ENCODE measurements at regions not wholly inside any gene's neighbourhood (a gene's known extent, or its start where the extent isn't known, plus 50 kb on each side); places are given as distances from the start of the nearest gene placed in this dataset.
"Not testable (repeated sequence)": the region's sequence is repeated elsewhere in the genome, so short reads cannot be mapped to it uniquely, and the experiment has no call there.

DNA sequence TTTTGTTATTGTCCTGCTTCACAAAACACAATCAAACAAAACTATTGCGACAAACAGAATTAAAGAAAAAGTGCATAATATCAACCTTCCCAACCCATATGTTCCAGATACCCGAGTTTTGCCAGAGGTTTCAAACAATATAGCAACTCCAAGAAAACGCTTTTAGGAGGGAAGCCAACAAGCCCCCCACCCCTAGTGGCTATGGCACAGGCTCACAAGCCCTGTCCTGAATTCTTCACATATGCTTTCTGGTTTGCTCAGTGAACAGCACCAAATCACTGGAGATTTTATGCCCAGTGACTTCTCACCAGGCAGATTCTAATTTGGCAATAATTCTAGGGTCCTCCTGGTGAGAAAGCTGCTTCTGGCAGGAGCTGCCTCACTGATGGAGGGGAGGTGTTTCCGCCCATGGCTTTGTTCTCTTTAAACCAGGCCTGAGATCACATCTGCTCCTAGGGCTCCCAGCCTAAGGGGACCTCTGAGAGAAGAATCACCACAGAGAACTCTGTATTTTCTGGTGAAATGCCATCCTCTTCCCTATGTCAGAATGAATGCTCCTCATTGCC lies 1982.4 kb downstream of the EFNA5 start:
- no peak for DNase-seq (ENCODE audit: low spot score)

DNA sequence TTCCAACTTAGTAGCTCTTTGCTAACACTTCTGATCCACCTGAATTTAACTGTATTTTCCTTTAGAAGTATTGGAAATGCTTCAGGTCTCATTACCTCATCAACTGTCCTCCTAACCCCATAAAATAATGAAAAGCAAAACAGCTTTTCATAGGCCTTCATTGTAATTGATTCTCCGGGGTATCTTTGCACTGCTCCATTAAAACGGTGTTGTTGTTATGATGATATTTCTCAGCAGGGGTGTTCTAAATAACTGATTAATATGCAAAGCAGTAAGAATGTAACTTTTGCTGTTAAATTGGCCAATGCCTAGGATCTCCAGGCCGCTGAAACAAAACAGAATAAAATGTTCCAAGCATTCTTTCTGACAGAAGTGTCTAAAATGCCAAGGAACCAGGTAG lies 1983.2 kb downstream of the EFNA5 start:
- no peak for DNase-seq (ENCODE audit: low spot score)

DNA sequence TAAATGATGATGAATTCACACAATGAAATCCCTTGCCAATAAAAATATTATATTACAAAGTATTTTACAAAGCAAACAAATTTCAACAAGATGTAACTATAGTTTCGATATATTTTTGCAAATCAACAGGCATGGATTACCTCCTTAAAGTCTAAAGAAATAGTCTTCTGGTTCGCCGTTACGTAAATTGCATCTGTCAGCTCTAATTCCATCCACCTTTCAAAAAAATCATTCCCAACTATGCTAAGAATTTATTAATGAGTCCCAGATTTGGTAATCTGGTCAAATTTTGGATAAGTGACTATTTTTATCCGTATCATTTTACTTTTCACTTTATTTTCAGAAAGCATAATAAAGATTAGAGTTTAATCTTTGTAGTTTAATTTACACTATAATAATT lies 1984.9 kb downstream of the EFNA5 start:
- no peak for DNase-seq (ENCODE audit: low spot score)

DNA sequence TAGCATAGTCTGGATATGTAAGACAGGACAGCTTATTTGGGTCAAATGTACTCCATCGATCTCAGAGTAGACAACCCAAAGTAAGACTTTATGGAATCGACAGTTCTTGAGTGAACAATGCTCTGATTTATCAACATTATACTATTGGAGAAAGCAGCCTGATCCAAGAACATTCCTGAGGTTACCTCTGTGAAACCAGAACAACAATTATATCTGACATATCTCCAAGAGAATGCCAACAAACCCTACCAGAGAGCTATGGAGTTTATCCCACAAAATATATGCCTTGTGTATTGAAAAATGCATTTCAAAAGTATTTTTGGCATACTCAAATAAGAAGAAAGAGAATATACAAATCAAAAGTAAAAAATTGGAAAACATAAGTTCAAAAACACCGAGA lies 1985.9 kb downstream of the EFNA5 start:
- DNase-seq (ENCODE audit: low spot score), result no peak

DNA sequence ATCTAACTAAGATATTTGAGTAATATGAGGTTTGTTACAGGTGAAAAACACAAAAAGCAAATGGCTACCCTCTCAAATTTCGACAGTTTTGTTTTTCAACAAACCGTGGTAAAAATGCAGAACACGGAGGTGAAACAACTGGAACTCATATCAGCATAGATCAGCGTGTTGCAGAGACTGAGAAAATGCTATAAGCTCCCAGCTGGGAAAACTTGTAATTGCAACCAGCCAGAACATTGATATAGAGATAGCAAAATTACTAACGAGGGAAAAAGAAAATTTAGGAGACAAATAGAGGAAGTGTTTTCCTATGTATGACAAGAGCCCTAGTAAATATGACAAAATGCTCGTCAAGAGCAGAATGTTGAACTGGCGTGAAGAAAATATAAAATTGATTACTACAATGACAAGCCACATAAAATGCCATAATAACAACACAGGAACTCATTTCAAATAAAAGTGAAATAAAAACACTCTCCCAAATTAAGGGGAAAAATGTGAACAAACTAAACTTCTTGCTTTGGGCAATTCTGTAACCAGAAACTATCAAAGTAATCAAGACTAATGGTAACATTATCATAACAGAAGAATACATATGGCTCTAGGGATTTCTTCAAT lies 1989.8 kb downstream of the EFNA5 start:
- no peak for DNase-seq (ENCODE audit: low spot score)

DNA sequence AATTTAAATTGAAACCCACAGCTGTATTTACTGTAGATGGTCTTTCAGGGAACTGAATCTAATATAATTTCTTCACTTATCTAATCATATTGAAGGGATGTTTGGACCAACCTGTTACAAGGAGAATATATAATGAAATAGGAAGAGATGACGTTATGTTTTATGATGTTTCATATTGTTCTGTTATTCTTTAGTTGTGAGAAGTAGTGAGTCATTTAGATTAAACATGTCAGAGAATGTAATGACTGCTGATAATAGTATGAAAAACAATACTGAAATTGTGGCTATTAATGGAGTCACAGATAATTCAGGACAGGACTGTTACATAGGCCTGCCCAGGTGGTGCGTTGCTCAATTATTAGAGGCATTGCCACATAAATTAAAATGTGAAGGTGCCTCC lies 1993.4 kb downstream of the EFNA5 start:
- DNase-seq (ENCODE audit: low spot score), result no peak

DNA sequence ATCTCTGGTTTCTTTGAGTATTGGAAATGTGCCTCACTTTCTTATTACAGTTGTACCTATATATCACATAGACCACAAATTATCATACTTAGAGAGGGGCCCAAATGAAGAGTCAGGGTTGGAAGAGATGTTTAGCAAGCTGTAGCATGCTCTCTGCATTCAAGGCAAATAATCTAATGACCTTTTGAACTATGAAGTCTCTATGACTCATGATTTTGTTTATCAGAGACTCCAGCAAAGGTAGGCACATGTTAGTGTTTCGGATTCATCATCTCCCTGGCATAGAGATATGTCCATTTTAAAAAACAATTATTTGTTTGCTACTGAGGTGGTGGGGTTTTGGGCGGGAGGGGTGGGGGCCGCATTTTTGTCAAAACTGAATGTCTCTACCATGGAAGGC lies 2000.1 kb downstream of the EFNA5 start:
- DNase-seq (ENCODE audit: low spot score), result no peak

DNA sequence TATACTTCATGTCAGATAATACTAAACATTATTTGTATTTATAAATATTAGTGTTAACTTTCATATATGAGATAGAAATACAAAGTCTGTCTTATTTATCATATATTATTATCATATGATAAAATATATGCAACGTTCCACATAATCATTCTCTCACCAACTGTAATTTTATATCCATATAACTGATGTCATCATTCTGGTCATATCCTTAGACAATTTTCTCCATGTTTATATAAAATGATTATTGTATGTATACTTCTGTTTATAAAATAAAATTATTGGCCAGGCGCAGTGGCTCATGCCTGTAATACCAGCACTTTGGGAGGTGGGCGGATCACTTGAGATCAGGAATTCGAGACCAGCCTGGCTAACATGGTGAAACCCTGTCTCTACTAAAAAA lies 2007.1 kb downstream of the EFNA5 start:
- DNase-seq (ENCODE audit: low spot score), result no peak

DNA sequence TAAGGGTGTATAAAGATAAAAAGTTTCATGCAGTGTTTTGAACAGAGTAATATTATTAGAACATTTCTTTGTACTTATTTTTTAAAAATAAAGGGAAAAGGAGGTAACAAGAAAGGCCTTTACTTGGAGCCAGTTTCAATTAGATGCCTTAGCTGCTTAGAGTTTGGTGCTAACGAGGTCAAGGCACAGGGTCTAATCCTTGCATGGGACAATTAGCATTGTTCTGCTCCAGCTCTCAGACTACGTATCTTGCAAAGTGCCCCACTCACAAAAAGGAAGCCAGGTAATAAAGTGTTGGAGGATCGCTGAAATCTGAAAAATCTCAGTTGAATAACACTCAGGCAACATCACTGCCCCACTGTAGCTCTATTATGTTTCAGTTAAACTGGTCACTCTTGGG lies 2011.3 kb downstream of the EFNA5 start:
- no peak for DNase-seq (ENCODE audit: low spot score)

DNA sequence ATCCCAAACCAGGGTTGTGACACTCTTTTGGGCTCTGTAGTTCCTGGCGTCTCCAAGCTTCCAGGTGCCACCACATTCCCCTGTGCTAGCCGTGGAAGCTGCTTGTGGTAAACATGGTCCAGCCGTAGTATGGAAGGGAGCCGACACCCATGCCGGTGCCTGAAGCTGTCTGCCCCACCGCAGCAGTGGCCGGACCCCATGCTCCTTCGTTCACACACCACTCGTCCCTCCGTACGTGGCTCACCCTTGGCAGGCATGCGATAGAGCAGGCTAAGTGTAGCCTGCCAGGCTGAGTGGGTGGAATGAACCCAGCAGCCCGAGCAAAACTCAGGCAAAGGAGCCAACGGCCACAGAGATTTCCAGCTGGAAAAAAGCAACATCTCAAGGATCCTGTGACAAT lies 2030.4 kb downstream of the EFNA5 start:
- DNase-seq (ENCODE audit: low spot score), result no peak

DNA sequence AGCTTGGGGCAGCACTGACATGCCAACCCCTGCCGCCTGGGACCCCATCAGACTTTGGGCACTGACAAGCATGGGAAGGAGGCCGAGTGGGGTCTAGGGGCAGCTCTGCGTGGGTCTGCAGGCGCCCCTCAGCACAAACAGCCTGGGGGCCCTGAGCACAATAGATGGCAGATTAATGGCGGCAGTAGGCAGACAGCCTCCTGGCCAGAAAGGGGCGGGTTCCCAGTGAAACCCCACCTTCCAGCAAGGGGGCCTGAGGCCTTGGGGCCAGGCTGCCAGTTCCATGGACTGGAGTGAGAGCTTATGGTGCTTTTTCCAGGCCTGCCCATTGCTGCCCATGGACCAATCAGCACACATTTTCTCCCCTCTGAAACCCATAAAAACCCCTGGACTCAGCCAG lies 2031.2 kb downstream of the EFNA5 start:
- no peak for DNase-seq (ENCODE audit: low spot score)

DNA sequence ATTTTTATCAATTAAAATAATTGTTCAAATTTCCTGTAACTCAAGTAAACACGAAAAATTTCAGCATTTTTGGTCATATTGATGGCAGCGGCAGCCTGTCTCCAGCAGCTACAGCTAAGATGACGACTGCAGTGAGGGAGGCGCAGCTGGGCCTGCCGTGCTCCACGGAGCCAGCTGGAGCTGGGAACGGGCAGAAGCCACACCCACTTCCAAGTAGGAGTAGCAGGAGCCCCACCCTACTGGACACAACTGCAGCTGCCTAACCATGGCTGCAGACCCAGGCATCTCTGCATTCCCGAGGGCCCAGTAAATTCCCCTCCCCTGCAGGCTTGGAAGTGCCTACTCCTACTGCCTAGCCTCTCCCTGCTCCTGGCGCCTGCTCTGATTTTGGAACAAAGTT lies 2031.7 kb downstream of the EFNA5 start:
- peak; percentile 58 for DNase-seq (ENCODE audit: low spot score)

DNA sequence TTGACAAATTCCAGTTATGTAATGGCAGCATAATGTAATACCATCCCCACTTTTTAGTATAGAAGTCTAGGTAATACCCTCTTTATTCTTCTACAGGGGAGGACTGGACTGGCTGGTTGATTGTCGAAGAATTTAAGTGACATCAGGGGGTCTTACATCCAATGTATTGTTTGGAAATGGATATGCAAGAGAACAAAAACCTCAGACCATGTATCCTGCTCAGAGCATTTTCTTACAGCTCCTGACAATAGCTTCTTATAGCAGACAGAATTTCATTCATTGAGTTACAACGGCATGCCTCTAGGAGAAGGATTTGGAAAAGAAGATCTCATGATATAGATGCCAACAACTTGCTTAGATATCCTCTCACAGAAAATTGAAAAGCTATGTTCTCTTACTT lies 2032.3 kb downstream of the EFNA5 start:
- no peak for DNase-seq (ENCODE audit: low spot score)

DNA sequence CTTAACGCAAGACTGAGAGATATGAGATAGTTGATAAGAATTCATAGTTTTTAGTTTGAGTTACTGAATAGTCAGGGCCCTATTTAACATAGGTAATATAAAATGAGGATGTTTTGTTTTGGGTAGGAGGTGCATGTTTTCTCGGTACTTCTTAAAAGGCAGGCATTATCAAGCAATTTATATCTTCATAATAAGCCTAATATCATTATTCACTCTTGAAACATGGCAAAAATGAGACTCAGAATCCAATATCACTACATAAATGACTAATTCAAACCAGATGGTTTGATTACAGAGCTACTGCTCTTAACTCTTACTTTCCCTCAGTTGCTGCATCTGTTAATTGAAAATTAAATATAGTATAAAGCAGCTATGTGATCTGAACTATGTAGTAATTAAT lies 2038.7 kb downstream of the EFNA5 start:
- DNase-seq (ENCODE audit: low spot score), result no peak

DNA sequence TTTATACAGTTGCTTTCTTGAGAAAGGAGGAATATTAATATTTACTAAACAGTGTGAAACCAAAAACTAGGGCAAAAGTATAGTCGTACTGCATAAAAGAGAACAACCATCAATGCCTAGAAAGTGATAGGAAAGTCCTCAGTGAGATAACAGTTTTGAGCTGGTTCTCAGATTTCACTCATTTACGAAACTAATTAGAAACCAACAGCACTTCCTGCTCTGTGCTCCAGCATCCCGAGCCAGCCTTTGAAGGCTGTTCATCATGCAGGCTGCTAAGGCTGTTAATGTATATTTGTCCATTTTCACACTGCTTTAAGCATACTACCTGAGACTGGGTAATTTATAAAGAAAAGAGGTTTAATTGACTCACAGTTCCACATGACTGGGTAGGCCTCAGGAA lies 2039.9 kb downstream of the EFNA5 start:
- DNase-seq (ENCODE audit: low spot score), result no peak

DNA sequence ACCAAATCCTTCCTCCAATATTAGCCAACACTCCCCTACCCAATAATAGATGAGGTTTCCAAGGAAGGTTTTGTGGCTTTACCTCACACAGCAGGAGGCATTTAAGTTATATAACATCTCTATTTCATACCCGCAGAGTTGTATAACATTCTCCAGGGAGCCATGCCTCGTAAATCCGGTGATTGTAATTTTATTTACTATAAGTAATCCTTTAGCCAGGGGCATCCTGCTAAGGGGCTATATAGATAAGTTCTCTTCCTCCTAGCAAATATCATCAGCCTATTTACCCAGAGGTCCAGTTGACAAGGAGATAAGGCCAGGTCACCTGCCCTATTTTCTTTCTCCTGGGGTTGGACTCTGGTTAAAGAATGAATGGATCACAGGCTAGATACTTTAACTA lies 2051.0 kb downstream of the EFNA5 start:
- DNase-seq (ENCODE audit: low spot score), result no peak

DNA sequence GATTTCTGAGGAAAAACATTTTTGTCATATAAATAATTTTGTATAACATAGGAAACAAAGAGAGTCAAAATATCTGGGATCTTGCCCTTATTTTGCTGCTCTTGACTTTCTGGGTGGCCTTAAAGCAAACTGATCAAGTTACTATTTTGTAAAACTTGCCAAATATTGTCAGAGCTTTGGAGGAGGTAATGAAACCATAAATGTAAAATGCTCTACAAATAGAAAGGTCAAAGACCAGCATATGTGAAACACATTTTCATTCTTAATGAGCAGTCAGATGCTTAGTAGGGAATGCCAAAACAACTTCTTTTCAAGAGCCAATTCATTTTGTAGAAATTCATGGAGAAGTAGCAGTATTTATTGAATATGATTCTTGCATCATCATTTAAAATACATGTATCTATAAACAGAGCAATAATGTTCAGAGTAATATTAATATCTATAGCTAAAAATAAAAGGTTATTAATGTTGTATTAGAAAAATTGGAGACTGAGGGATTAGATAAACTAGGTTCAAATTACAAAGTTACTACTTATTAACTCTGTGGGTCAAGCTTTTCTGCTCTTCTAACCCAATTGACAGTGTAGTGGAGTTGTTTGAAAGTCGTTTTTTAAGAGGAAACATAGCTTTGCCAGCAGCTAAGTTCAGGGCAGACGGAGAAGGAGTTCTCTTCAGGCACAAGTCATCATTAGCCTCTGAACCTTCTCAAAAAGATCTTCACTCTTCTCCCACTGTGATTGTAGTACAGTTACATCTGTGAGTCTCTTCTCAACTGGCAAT lies 2053.1 kb downstream of the EFNA5 start:
- no peak for DNase-seq (ENCODE audit: low spot score)

DNA sequence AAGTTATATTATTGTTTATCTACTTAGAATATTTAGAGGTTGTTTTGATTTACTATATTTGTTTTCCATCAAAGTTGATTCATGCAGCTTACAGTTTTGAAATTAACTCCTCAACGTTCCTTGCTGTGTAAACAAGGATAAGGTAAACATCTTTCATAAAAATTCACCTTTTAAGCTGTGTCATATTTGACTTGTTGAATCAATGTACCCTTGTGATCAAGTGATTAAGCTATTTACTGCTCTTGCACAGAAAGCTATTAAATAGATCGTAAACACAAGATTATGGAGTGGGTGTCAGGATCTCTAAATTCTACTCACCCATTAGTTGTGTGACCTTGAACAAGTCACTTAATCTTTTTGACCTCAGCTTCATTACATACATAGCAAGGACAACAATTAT lies 2054.0 kb upstream of the NUDT12 start:
- DNase-seq (ENCODE audit: low spot score), result no peak

DNA sequence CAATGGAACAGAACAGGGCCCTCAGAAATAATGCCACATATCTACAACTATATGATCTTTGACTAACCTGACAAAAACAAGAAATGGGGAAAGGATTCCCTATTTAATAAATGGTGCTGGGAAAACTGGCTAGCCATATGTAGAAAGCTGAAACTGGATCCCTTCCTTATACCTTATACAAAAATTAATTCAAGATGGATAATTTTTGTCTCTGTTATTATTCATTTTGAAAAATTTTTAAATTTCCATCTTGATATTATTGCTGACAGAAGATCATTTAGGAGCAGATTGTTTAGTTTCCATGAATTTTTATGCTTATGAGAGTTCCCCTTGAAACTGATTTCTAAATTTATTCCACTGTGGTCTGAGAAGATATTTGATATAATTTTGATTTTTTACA lies 2039.8 kb upstream of the NUDT12 start:
- not testable (repeated sequence) for DNase-seq (ENCODE audit: low spot score)

DNA sequence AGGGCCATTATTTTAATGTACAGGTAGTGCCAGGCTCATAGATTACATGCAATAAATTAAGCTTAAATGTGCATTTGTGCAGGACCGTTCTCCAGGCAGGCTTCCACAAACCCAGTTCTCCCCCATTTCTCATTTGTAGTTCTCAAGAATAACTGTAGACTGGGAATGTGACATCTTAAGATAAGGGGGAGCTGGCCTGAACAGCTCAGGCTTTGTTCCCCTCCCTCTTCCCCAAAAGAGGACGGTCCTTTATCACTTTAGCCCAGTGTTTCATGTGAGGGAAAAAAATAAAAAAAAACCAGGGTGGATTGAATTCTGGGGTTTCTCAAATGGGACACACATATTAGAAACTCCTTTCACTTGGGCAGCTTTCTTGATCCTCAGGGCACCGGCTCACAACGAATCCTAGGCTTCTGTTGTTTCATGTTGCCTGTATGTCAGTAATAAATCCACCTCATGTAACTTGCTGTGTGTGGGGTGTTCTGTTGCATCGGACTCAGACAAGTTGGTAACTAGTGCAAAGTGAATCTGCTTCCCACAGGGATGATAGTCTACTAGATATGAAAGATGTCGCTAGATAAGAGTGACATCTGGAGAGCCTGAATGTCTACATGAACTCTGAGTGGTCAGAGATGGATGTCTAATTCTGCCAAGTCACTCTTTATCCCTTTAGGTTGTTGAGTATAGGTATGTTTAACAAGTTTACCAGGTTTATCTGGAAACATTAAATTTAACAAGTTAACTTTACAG lies 2030.6 kb upstream of the NUDT12 start:
- no peak for DNase-seq (ENCODE audit: low spot score)

DNA sequence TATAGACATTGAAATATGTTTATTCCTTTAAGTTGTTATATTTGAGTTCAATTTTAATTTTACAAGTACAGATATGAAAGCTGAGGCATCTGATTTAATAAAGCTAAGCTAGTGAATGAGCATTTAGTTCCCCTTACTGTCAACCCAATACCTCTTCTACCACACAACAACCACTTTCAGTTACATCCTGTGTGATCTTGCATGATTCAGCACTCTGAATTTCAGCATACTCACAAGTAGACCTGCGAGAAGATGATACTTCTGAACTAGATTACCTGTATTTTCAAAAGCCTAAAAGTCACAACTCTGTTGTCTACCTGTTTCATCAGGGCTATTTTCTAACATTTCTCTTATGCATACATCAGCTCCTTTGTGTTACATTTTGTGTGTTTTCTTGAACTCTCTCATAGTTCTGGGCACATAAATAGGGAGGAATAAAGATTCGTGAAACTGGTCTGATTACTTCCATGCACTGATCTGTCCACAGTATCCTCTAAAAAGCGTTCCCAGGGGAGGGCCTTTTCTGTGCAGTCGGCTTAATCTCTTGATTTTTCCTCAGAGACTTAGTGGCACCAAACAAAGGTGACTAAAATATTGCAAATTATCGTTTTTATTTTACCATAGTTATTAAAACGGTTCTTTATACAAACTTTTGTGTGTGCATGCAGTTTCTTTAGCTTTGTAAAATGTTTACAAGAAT lies 2025.5 kb upstream of the NUDT12 start:
- no peak for DNase-seq (ENCODE audit: low spot score)

DNA sequence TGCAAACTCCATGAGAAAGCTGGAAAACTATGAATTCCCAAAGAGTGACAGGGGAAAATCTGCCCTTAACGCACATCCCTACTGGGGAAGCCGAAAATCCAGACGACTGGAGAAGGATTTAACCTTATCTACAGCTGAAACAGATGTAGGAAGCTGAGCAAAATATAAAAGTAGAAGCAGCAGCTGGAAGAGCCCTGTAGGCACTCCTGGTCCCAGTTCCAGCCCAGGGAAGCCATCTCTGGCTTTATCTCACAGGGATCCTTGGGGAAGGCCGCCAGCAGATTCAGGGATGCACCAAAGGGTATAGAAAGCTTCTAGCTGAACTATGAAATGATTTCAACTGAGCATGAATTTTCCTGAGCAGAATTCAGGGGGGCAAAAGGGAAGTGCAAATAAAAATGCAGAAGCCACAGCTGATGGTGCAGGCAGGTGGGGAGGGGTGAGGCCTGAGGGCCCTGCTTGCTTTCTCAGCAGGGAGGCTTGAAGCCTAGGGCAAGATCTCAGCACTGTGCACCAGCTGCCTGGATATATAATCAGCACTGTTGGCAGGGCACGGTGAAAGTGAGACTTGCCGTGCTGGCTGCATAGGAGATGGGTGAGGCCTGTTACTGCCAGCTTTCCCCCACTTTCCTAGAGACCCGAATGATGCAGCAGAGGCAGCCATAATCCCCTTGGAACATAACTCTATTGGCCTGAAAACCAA lies 2019.5 kb upstream of the NUDT12 start:
- no peak for DNase-seq (ENCODE audit: low spot score)

All from ecto neural progenitor cell (in vitro differentiated cells).